H9 (cell line): ENCODE measurements at regions not wholly inside any gene's neighbourhood (a gene's known extent, or its start where the extent isn't known, plus 50 kb on each side); places are given as distances from the start of the nearest gene placed in this dataset.

Experiments
- DNase-seq: peaks from one replicate; pipeline ENCODE4 v3.0.0-alpha.2; 2017
- H2AFZ ChIP-seq: one replicate; pipeline ENCODE4 v1.6.1; 2013; ENCODE audit warnings: mild to moderate bottlenecking, low read length, control low read depth, moderate library complexity
- H2AK5ac ChIP-seq: 2 replicates; pipeline ENCODE4 v1.6.1; 2013; ENCODE audit warnings: low read length, control low read depth, mixed read lengths; ENCODE audit not compliant: insufficient read length
- H2BK120ac ChIP-seq: one replicate; pipeline ENCODE4 v1.6.1; 2013; ENCODE audit warnings: low read depth, mild to moderate bottlenecking, low read length, control low read depth, inconsistent platforms; ENCODE audit not compliant: poor library complexity, severe bottlenecking
- H2BK12ac ChIP-seq: 2 replicates; pipeline ENCODE4 v1.6.1; 2013; ENCODE audit warnings: low read length, control low read depth, mixed read lengths, low read depth; ENCODE audit not compliant: insufficient read length
- H2BK15ac ChIP-seq: 2 replicates; pipeline ENCODE4 v1.6.1; 2013; ENCODE audit warnings: low read depth, low read length, control low read depth
- H2BK20ac ChIP-seq: one replicate; pipeline ENCODE4 v1.6.1; 2013; ENCODE audit warnings: low read depth, mild to moderate bottlenecking, low read length, control low read depth, inconsistent platforms; ENCODE audit not compliant: poor library complexity, severe bottlenecking
- H2BK5ac ChIP-seq: 2 replicates; pipeline ENCODE4 v1.6.1; 2013; ENCODE audit warnings: low read length, control low read depth, mixed read lengths; ENCODE audit not compliant: insufficient read length
- H3K14ac ChIP-seq: 2 replicates; pipeline ENCODE4 v1.6.1; 2013; ENCODE audit warnings: low read length, control low read depth; ENCODE audit not compliant: insufficient read depth
- H3K18ac ChIP-seq: 2 replicates; pipeline ENCODE4 v1.6.1; 2013; ENCODE audit warnings: low read depth, mild to moderate bottlenecking, mixed read lengths, low read length, control low read depth; ENCODE audit not compliant: insufficient read length
- H3K23ac ChIP-seq: 2 replicates; pipeline ENCODE4 v1.6.1; 2013; ENCODE audit warnings: low read length, control low read depth, mixed read lengths, low read depth; ENCODE audit not compliant: insufficient read length
- H3K23me2 ChIP-seq: 2 replicates; pipeline ENCODE4 v1.6.1; 2013; ENCODE audit warnings: low read depth, mild to moderate bottlenecking, mixed read lengths, low read length, control low read depth; ENCODE audit not compliant: insufficient read length, poor library complexity, severe bottlenecking
- H3K27ac ChIP-seq: 2 replicates; pipeline ENCODE4 v1.5.1; 2013; ENCODE audit warnings: low read length, control low read depth, mixed read lengths, low read depth; ENCODE audit not compliant: insufficient read length
- H3K27me3 ChIP-seq: 2 replicates; pipeline ENCODE4 v1.6.1; 2013; ENCODE audit warnings: low read length, control low read depth, inconsistent platforms; ENCODE audit not compliant: insufficient read depth
- H3K4ac ChIP-seq: 2 replicates; pipeline ENCODE4 v1.6.1; 2013; ENCODE audit warnings: low read depth, mild to moderate bottlenecking, control low read depth, inconsistent platforms, low read length, moderate library complexity
- H3K4me1 ChIP-seq: 2 replicates; pipeline ENCODE4 v1.6.1; 2013; ENCODE audit warnings: low read length, control low read depth, inconsistent platforms; ENCODE audit not compliant: insufficient read depth
- H3K4me2 ChIP-seq: 2 replicates; pipeline ENCODE4 v1.6.1; 2013; ENCODE audit warnings: low read length, control low read depth, mixed read lengths; ENCODE audit not compliant: insufficient read length, insufficient read depth
- H3K56ac ChIP-seq: 2 replicates; pipeline ENCODE4 v1.6.1; 2013; ENCODE audit warnings: low read depth, mild to moderate bottlenecking, mixed read lengths, low read length, control low read depth; ENCODE audit not compliant: insufficient read length
- H3K79me1 ChIP-seq: 2 replicates; pipeline ENCODE4 v1.6.1; 2013; ENCODE audit warnings: low read depth, mild to moderate bottlenecking, moderate library complexity, low read length, control low read depth, inconsistent platforms; ENCODE audit not compliant: insufficient read depth, poor library complexity, severe bottlenecking
- H3K79me2 ChIP-seq: 2 replicates; pipeline ENCODE4 v1.6.1; 2013; ENCODE audit warnings: low read length, control low read depth, inconsistent platforms; ENCODE audit not compliant: insufficient read depth
- H3K9ac ChIP-seq: 2 replicates; pipeline ENCODE4 v1.6.1; 2013; ENCODE audit warnings: low read length, control low read depth, mixed read lengths; ENCODE audit not compliant: insufficient read length; ENCODE audit errors: extremely low read depth
- H3K9me3 ChIP-seq: one replicate; pipeline ENCODE4 v1.6.1; 2013; ENCODE audit warnings: low read depth, low read length, inconsistent platforms; ENCODE audit not compliant: control insufficient read depth
- H3T11ph ChIP-seq: one replicate; pipeline ENCODE4 v1.6.1; 2013; ENCODE audit warnings: mild to moderate bottlenecking, low read length, control low read depth, inconsistent platforms
- H4K20me1 ChIP-seq: one replicate; pipeline ENCODE4 v1.6.1; 2013; ENCODE audit not compliant: control insufficient read depth, insufficient read length, insufficient read depth
- H4K5ac ChIP-seq: 2 replicates; pipeline ENCODE4 v1.6.1; 2013; ENCODE audit warnings: low read depth, mild to moderate bottlenecking, mixed read lengths, low read length, control low read depth; ENCODE audit not compliant: insufficient read length
- H4K8ac ChIP-seq: replicated peaks from 2 replicates; pipeline ENCODE4 v1.6.1; 2013; ENCODE audit warnings: low read length, control low read depth, mixed read lengths, low read depth; ENCODE audit not compliant: insufficient read length
- H4K91ac ChIP-seq: 2 replicates; pipeline ENCODE4 v1.6.1; 2013; ENCODE audit warnings: low read depth, mild to moderate bottlenecking, moderate library complexity, mixed read lengths, low read length, control low read depth; ENCODE audit not compliant: insufficient read length
- H3K27ac Mint-ChIP-seq, 3 experiments: 2 replicates in 2 of 3; 3 replicates in 1 of 3; pipeline ENCODE4 v1.8.0; 2020 to 2021; ENCODE audit warnings: mixed read lengths in 3 of 3, mild to moderate bottlenecking in 1 of 3, moderate library complexity in 1 of 3
- H3K27me3 Mint-ChIP-seq: 2 replicates; pipeline ENCODE4 v1.8.0; 2021; ENCODE audit warnings: low read depth, mild to moderate bottlenecking, moderate library complexity, mixed read lengths
- H3K36me3 Mint-ChIP-seq, 3 experiments: 2 replicates in 2 of 3; 3 replicates in 1 of 3; pipeline ENCODE4 v1.8.0; 2020 to 2021; ENCODE audit warnings: low read depth in 3 of 3, mixed read lengths in 3 of 3; ENCODE audit not compliant: insufficient read depth in 1 of 3
- H3K4me1 Mint-ChIP-seq, 2 experiments: 2 replicates each; pipeline ENCODE4 v1.8.0; 2020; ENCODE audit warnings: mixed read lengths in 2 of 2
- H3K4me3 Mint-ChIP-seq, 2 experiments: 2 replicates in 1 of 2; 3 replicates in 1 of 2; pipeline ENCODE4 v1.8.0; 2020 to 2021; ENCODE audit warnings: mild to moderate bottlenecking in 2 of 2, mixed read lengths in 2 of 2, moderate library complexity in 1 of 2
- H3K9me3 Mint-ChIP-seq, 2 experiments: 2 replicates in 1 of 2; 3 replicates in 1 of 2; pipeline ENCODE4 v1.8.0; 2020; ENCODE audit warnings: mild to moderate bottlenecking in 2 of 2, mixed read lengths in 2 of 2, moderate library complexity in 1 of 2
- CTCF ChIP-seq: fragments of 200-600 bp; sonication (generic); conservative IDR thresholded peaks from 3 replicates; pipeline ENCODE4 v1.8.0; 2021; ENCODE audit warnings: antibody characterized with exemption, mild to moderate bottlenecking
- WGBS: extraction: QIAGEN DNeasy Blood & Tissue Kit; methylation state at CpG from one replicate; pipeline ENCODE4 v1.1.7; 2013; ENCODE audit warnings: missing lambda C conversion rate, low lambda C conversion rate, mixed read lengths; ENCODE audit not compliant: insufficient read length; ENCODE audit errors: extremely low coverage; 5-methylcytosine and 5-hydroxymethylcytosine counted together

- no peak for DNase-seq
- no peak overlapping the region for H2AK5ac ChIP-seq
- H3K18ac ChIP-seq, result no peak overlapping the region
- no peak overlapping the region for H3K27ac Mint-ChIP-seq
- H3K9me3 Mint-ChIP-seq, result no peaks in the 10 kb centered on the region; a peak in 2 of 5 replicates
- H3K56ac ChIP-seq, result no peak overlapping the region
- peaks cover 91% of the 10 kb centered on the region for H3K27me3 Mint-ChIP-seq
- no peak overlapping the region for H2BK5ac ChIP-seq
- no peak overlapping the region for H3K27ac ChIP-seq
- H3K23me2 ChIP-seq, result no peaks in the 10 kb centered on the region
- H3K27me3 ChIP-seq, result peaks cover 24% of the 10 kb centered on the region; the same call in 1 of the 2 replicates
- H3K4me1 Mint-ChIP-seq, result peaks cover 7 to 8% of the 10 kb centered on the region in 2 experiments
- no CpG with 5 or more reads among the region's 5 CpGs for WGBS
- no peak overlapping the region for H3K4ac ChIP-seq
- H4K8ac ChIP-seq, result no peak overlapping the region
- H3T11ph ChIP-seq, result no peak overlapping the region
- H3K36me3 Mint-ChIP-seq, result no peaks in the 10 kb centered on the region
- H3K14ac ChIP-seq, result no peak overlapping the region
- no peaks in the 10 kb centered on the region for H3K79me2 ChIP-seq
- no peak overlapping the region for H3K23ac ChIP-seq
- H3K79me1 ChIP-seq, result no peaks in the 10 kb centered on the region
- no peak overlapping the region for H4K91ac ChIP-seq
- no peak overlapping the region for H3K9ac ChIP-seq
- no peak overlapping the region for H3K4me2 ChIP-seq
- no peak for TF ChIP-seq CTCF
- no peaks in the 10 kb centered on the region for H3K9me3 ChIP-seq
- no peak overlapping the region for H2AFZ ChIP-seq
- H4K5ac ChIP-seq, result no peak overlapping the region
- no peak overlapping the region for H2BK120ac ChIP-seq
- no peak overlapping the region for H2BK20ac ChIP-seq
- H2BK12ac ChIP-seq, result no peak overlapping the region
- H2BK15ac ChIP-seq, result no peak overlapping the region
- no peak overlapping the region for H3K4me3 Mint-ChIP-seq
- no peaks in the 10 kb centered on the region for H4K20me1 ChIP-seq
- H3K4me1 ChIP-seq, result peaks cover 2% of the 10 kb centered on the region; the same call in 1 of the 2 replicates
Measured at GRCh38 chr4:186342582-186342981, 76.6 kb downstream of the F11 start.
